SU-DHL-6 (cell line): ENCODE measurements at regions not wholly inside any gene's neighbourhood (a gene's known extent, or its start where the extent isn't known, plus 50 kb on each side); places are given as distances from the start of the nearest gene placed in this dataset.

Source experiments
- H2AFZ ChIP-seq: fragments of 200-600 bp; sonication (generic); 2 replicates; pipeline ENCODE4 v1.6.1; 2014; ENCODE audit warnings: low read depth, mild to moderate bottlenecking, moderate library complexity, mixed read lengths, antibody characterized with exemption, low read length; ENCODE audit not compliant: severe bottlenecking
- H3F3A ChIP-seq: fragments of 200-600 bp; shearing (Covaris generic); 2 replicates; pipeline ENCODE4 v1.6.0; 2016; ENCODE audit warnings: antibody characterized with exemption, mild to moderate bottlenecking; ENCODE audit not compliant: insufficient read depth
- H3K27ac ChIP-seq: fragments of 200-600 bp; sonication (generic); 2 replicates; pipeline ENCODE4 v1.5.1; 2016; ENCODE audit warnings: low read depth, mild to moderate bottlenecking, low read length, moderate library complexity, mixed read lengths
- H3K27me3 ChIP-seq: fragments of 200-600 bp; sonication (generic), shearing (Covaris generic); 2 replicates; pipeline ENCODE4 v1.6.0; 2014; ENCODE audit warnings: mild to moderate bottlenecking, low read length
- H3K36me3 ChIP-seq: fragments of 200-600 bp; sonication (generic); 2 replicates; pipeline ENCODE4 v1.6.1; 2014; ENCODE audit warnings: mild to moderate bottlenecking, low read length, mixed read lengths
- H3K4me2 ChIP-seq: fragments of 300-600, 200-600 bp; shearing (Covaris generic), sonication (generic); 2 replicates; pipeline ENCODE4 v1.6.0; 2014; ENCODE audit warnings: low read length, low read depth, mild to moderate bottlenecking; ENCODE audit not compliant: poor library complexity, severe bottlenecking
- H3K4me3 ChIP-seq: fragments of 200-600 bp; sonication (generic); 2 replicates; pipeline ENCODE4 v1.5.1; 2014; ENCODE audit warnings: antibody characterized with exemption, low read length, mild to moderate bottlenecking, mixed read lengths; ENCODE audit not compliant: insufficient read depth, poor library complexity, severe bottlenecking
- H3K79me2 ChIP-seq: fragments of 200-600 bp; sonication (generic); 2 replicates; pipeline ENCODE4 v1.6.1; 2014; ENCODE audit warnings: mild to moderate bottlenecking, low read length, moderate library complexity; ENCODE audit not compliant: insufficient read depth
- H3K9ac ChIP-seq: fragments of 200-600 bp; sonication (generic); 2 replicates; pipeline ENCODE4 v1.7.0; 2014; ENCODE audit warnings: mild to moderate bottlenecking, low read length
- H3K9me2 ChIP-seq: fragments of 200-600 bp; sonication (generic); replicated peaks from 2 replicates; pipeline ENCODE4 v1.6.1; 2014; ENCODE audit warnings: low read length; ENCODE audit not compliant: insufficient read depth
- H3K9me3 ChIP-seq: fragments of 200-600 bp; sonication (generic); 2 replicates; pipeline ENCODE4 v1.6.1; 2014; ENCODE audit warnings: low read length, mixed read lengths; ENCODE audit not compliant: insufficient read depth
- H4K20me1 ChIP-seq: fragments of 200-600 bp; sonication (generic); 2 replicates; pipeline ENCODE4 v1.6.1; 2014; ENCODE audit warnings: low read depth, mild to moderate bottlenecking, antibody characterized with exemption, low read length, moderate library complexity, mixed read lengths
- EZH2phosphoT487 ChIP-seq: fragments of 200-600 bp; sonication (generic), shearing (Covaris generic); conservative IDR thresholded peaks from 2 replicates; pipeline ENCODE4 v1.6.1; 2018; ENCODE audit warnings: mild to moderate bottlenecking, antibody characterized with exemption, low read length, moderate library complexity, mixed read lengths
- TF ChIP-seq, protein P1 (sequence below): fragments of 200-600 bp; sonication (generic); IDR thresholded peaks from one replicate; pipeline ENCODE4 v1.5.1; 2017; ENCODE audit warnings: antibody characterized with exemption, mild to moderate bottlenecking, low read length, moderate library complexity; ENCODE audit not compliant: insufficient read depth, poor library complexity, severe bottlenecking

GRCh38 chr5:128764601-128765310 lies 200.5 kb upstream of the SLC27A6 start:
- Histone ChIP-seq H3K9ac (no peak overlapping the region), H3F3A (no peaks in the 10 kb centered on the region), H3K4me2 (no peak overlapping the region), H3K9me3 (no peaks in the 10 kb centered on the region), H3K4me3 (no peak overlapping the region), H3K27me3 (no peaks in the 10 kb centered on the region), H3K79me2 (no peaks in the 10 kb centered on the region), H3K9me2 (no peaks in the 10 kb centered on the region), H3K36me3 (no peaks in the 10 kb centered on the region), H3K27ac (no peak overlapping the region), H4K20me1 (no peaks in the 10 kb centered on the region), H2AFZ (no peak overlapping the region)
- TF ChIP-seq EZH2phosphoT487 = no peak
- TF ChIP-seq, protein P1, sequence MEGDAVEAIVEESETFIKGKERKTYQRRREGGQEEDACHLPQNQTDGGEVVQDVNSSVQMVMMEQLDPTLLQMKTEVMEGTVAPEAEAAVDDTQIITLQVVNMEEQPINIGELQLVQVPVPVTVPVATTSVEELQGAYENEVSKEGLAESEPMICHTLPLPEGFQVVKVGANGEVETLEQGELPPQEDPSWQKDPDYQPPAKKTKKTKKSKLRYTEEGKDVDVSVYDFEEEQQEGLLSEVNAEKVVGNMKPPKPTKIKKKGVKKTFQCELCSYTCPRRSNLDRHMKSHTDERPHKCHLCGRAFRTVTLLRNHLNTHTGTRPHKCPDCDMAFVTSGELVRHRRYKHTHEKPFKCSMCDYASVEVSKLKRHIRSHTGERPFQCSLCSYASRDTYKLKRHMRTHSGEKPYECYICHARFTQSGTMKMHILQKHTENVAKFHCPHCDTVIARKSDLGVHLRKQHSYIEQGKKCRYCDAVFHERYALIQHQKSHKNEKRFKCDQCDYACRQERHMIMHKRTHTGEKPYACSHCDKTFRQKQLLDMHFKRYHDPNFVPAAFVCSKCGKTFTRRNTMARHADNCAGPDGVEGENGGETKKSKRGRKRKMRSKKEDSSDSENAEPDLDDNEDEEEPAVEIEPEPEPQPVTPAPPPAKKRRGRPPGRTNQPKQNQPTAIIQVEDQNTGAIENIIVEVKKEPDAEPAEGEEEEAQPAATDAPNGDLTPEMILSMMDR = no peak

- Histone ChIP-seq H4K20me1 (no peaks in the 10 kb centered on the region), H2AFZ (no peak overlapping the region), H3K4me2 (no peak overlapping the region), H3K36me3 (no peaks in the 10 kb centered on the region), H3K9me3 (no peaks in the 10 kb centered on the region), H3K27ac (no peak overlapping the region), H3K9ac (no peak overlapping the region), H3K4me3 (no peak overlapping the region), H3F3A (no peaks in the 10 kb centered on the region), H3K79me2 (no peaks in the 10 kb centered on the region), H3K9me2 (no peaks in the 10 kb centered on the region), H3K27me3 (no peaks in the 10 kb centered on the region)
- TF ChIP-seq, protein P1 = no peak
- no peak for TF ChIP-seq EZH2phosphoT487
Measured at GRCh38 chr5:128765448-128766061, 199.7 kb upstream of the SLC27A6 start.

- TF ChIP-seq, protein P1 = no peak
- TF ChIP-seq EZH2phosphoT487 = no peak
- H3K9me2 ChIP-seq = no peaks in the 10 kb centered on the region
- H4K20me1 ChIP-seq = no peaks in the 10 kb centered on the region
- no peaks in the 10 kb centered on the region for H3F3A ChIP-seq
- no peaks in the 10 kb centered on the region for H3K36me3 ChIP-seq
- no peak overlapping the region for H2AFZ ChIP-seq
- H3K27ac ChIP-seq = no peak overlapping the region
- no peaks in the 10 kb centered on the region for H3K79me2 ChIP-seq
- H3K4me2 ChIP-seq = no peak overlapping the region
- no peak overlapping the region for H3K9ac ChIP-seq
- no peak overlapping the region for H3K4me3 ChIP-seq
- H3K27me3 ChIP-seq = no peaks in the 10 kb centered on the region
- H3K9me3 ChIP-seq = no peaks in the 10 kb centered on the region
Measured at GRCh38 chr5:128766406-128766805, 198.9 kb upstream of the SLC27A6 start.
